Cardiac muscle cell (in vitro differentiated cells and primary cell): ENCODE measurements at regions not wholly inside any gene's neighbourhood (a gene's known extent, or its start where the extent isn't known, plus 50 kb on each side); places are given as distances from the start of the nearest gene placed in this dataset.

Experiments
- DNase-seq, 2 donors: peaks; one replicate each; pipeline versions ENCODE4 v3.0.0 to v3.0.0-alpha.2; 2010 to 2017; ENCODE audit warnings: low read depth in 1 of 2, low spot score in 1 of 2
- H3K27ac ChIP-seq: fragments of 200-600 bp; sonication (generic); 2 replicates; pipeline ENCODE4 v1.5.1; 2016
- H3K27me3 ChIP-seq: fragments of 200-600 bp; sonication (generic); 2 replicates; pipeline ENCODE4 v1.6.0; 2016; ENCODE audit warnings: control low read depth
- H3K36me3 ChIP-seq: fragments of 200-600 bp; sonication (generic); 2 replicates; pipeline ENCODE4 v1.5.1; 2016; ENCODE audit warnings: control low read depth
- H3K4me1 ChIP-seq: fragments of 200-600 bp; sonication (generic); 2 replicates; pipeline ENCODE4 v1.8.1; 2017; ENCODE audit warnings: low read depth, mild to moderate bottlenecking, mixed run types
- H3K4me3 ChIP-seq: fragments of 200-600 bp; sonication (generic); 2 replicates; pipeline ENCODE4 v1.5.1; 2016; ENCODE audit warnings: mild to moderate bottlenecking
- H3K9me3 ChIP-seq: fragments of 200-600 bp; sonication (generic); 2 replicates; pipeline ENCODE4 v1.5.1; 2017; ENCODE audit warnings: low read depth, mild to moderate bottlenecking, control low read depth
- TF ChIP-seq, protein P1 (sequence below): IDR thresholded peaks from 2 replicates; pipeline ENCODE4 v1.5.1; 2012; ENCODE audit warnings: low read depth, mild to moderate bottlenecking, low read length

- Histone ChIP-seq H3K4me3 (no peak overlapping the region), H3K4me1 (peaks cover 12% of the 10 kb centered on the region), H3K27me3 (no peaks in the 10 kb centered on the region), H3K36me3 (no peaks in the 10 kb centered on the region), H3K27ac (no peak overlapping the region), H3K9me3 (no peaks in the 10 kb centered on the region)
- DNase-seq, result no peak
- TF ChIP-seq, protein P1, sequence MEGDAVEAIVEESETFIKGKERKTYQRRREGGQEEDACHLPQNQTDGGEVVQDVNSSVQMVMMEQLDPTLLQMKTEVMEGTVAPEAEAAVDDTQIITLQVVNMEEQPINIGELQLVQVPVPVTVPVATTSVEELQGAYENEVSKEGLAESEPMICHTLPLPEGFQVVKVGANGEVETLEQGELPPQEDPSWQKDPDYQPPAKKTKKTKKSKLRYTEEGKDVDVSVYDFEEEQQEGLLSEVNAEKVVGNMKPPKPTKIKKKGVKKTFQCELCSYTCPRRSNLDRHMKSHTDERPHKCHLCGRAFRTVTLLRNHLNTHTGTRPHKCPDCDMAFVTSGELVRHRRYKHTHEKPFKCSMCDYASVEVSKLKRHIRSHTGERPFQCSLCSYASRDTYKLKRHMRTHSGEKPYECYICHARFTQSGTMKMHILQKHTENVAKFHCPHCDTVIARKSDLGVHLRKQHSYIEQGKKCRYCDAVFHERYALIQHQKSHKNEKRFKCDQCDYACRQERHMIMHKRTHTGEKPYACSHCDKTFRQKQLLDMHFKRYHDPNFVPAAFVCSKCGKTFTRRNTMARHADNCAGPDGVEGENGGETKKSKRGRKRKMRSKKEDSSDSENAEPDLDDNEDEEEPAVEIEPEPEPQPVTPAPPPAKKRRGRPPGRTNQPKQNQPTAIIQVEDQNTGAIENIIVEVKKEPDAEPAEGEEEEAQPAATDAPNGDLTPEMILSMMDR, result no peak
These were observed 163.5 kb upstream of the GJE1 start for GRCh38 chr6:141969201-141969600.

GRCh38 chr6:141968632-141969031, 164.1 kb upstream of the GJE1 start:
- TF ChIP-seq, protein P1, result no peak
- no peaks in the 10 kb centered on the region for H3K36me3 ChIP-seq
- H3K4me1 ChIP-seq, result peaks cover 12% of the 10 kb centered on the region
- no peak overlapping the region for H3K4me3 ChIP-seq
- no peaks in the 10 kb centered on the region for H3K9me3 ChIP-seq
- no peaks in the 10 kb centered on the region for H3K27me3 ChIP-seq
- H3K27ac ChIP-seq, result no peak overlapping the region
- no peak for DNase-seq

DNA sequence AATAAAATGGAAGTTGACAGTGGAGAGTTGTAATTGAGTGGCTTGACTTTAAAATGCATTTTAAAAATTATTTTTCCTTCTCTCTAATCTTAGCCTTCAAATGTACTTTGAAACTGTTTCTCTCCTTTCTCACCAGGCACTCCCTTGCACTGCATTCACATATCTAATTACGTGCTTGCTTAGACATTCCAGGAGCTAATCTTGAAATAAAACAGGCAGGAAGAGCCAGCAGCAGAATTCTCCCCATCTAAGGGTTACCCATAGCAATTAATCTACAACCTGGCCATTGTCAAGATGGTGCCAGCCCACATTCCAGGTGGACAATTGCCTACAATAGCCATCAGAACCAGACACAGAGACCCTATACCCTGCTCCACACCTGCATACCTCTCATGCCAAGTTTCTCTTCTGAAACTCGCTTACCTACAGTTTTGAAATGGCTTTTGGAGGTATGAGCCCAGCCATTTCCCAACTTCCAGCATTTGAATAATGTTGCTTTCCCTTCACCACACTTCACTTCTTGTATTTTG, 167.6 kb upstream of the GJE1 start:
- no peaks in the 10 kb centered on the region for H3K27me3 ChIP-seq
- DNase-seq, result peak in 1 of 2 donors; percentile 52
- TF ChIP-seq, protein P1, result no peak
- peaks cover 21% of the 10 kb centered on the region for H3K4me1 ChIP-seq
- no peak overlapping the region for H3K4me3 ChIP-seq
- no peaks in the 10 kb centered on the region for H3K9me3 ChIP-seq
- peak overlapping the region; percentile 79 for H3K27ac ChIP-seq
- H3K36me3 ChIP-seq, result no peaks in the 10 kb centered on the region

DNA sequence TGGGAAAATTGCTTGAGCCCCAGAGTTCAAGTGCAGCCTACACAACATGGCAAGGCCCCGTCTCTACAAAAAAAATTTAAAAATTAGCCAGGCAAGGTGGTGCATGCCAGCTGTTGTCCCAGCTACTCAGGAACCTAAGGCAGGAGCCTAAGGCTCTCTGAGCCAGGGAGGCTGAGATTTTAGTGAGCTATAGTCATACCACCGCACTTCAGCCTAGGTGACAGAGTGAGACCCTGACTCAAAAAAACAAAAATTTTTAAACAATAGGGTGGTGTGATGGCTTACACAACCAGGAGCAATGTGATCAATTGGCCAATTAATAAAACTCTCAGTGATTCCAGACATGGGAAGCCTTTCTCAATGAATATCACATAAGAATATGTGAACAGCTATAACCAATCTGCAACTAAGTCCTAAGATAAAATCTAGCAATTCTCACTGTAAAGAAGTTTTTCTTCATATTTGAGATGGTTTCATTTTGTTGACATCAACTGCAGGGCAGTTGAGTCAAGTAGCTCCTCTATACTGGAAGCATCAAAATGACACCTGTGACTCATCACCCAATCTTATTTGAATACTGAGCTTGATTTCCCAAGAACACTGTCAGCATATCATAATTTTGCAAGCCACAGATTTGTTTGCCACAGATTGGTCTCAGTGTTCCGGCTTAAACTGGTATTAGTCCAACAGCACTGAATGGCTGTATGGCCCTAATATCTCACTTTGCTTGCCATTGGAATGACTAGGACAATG, 169.0 kb upstream of the GJE1 start:
- no peaks in the 10 kb centered on the region for H3K9me3 ChIP-seq
- no peak overlapping the region for H3K4me3 ChIP-seq
- H3K27ac ChIP-seq, result peak overlapping the region; percentile 79
- no peaks in the 10 kb centered on the region for H3K36me3 ChIP-seq
- H3K27me3 ChIP-seq, result no peaks in the 10 kb centered on the region
- H3K4me1 ChIP-seq, result peaks cover 21% of the 10 kb centered on the region
- TF ChIP-seq, protein P1, result no peak
- DNase-seq, result peak in 1 of 2 donors; percentile 52

- Histone ChIP-seq H3K4me1 (peaks cover 18% of the 10 kb centered on the region), H3K4me3 (no peak overlapping the region), H3K9me3 (no peaks in the 10 kb centered on the region), H3K36me3 (no peaks in the 10 kb centered on the region), H3K27me3 (no peaks in the 10 kb centered on the region), H3K27ac (no peak overlapping the region)
- TF ChIP-seq, protein P1, result no peak
- no peak for DNase-seq
These were observed 175.5 kb upstream of the GJE1 start for GRCh38 chr6:141957271-141957670.
